CD8-positive, alpha-beta memory T cell (primary cell): ENCODE measurements at regions not wholly inside any gene's neighbourhood (a gene's known extent, or its start where the extent isn't known, plus 50 kb on each side); places are given as distances from the start of the nearest gene placed in this dataset.
"Not testable (repeated sequence)": the region's sequence is repeated elsewhere in the genome, so short reads cannot be mapped to it uniquely, and the experiment has no call there.

Experiments used
- CTCF ChIA-PET: fragments of 350-600 bp; sonication (Branson Sonifier 250); formaldehyde crosslinking; loops from one replicate; lab custom pipeline; 2021; ENCODE audit warnings: antibody characterized with exemption; lab: Charles Lee
- POLR2A ChIA-PET: fragments of 350-600 bp; sonication (Branson Sonifier 250); formaldehyde crosslinking; loops from one replicate; lab custom pipeline; 2021; ENCODE audit warnings: antibody characterized with exemption; lab: Charles Lee
- DNase-seq, 5 donors: peaks; one replicate each; pipeline versions ENCODE4 v3.0.0 to v3.0.0-alpha.2; 2020 to 2022; ENCODE audit warnings: mixed read lengths in 1 of 5
- H3K27ac ChIP-seq: one replicate; pipeline ENCODE4 v1.7.0; 2013; ENCODE audit warnings: low read depth, mild to moderate bottlenecking, low read length, moderate library complexity
- H3K27me3 ChIP-seq: 2 replicates; pipeline ENCODE4 v1.7.0; 2013; ENCODE audit warnings: low read length, mild to moderate bottlenecking; ENCODE audit not compliant: insufficient read depth, poor library complexity, severe bottlenecking
- H3K36me3 ChIP-seq: 2 replicates; pipeline ENCODE4 v1.7.0; 2013; ENCODE audit warnings: mild to moderate bottlenecking, low read length, moderate library complexity; ENCODE audit not compliant: insufficient read depth
- H3K4me1 ChIP-seq: 2 replicates; pipeline ENCODE4 v1.7.0; 2013; ENCODE audit warnings: mild to moderate bottlenecking, low read length, moderate library complexity; ENCODE audit not compliant: insufficient read depth
- H3K4me3 ChIP-seq: 2 replicates; pipeline ENCODE4 v1.7.0; 2013; ENCODE audit warnings: mild to moderate bottlenecking, low read length
- H3K9me3 ChIP-seq: 2 replicates; pipeline ENCODE4 v1.7.0; 2013; ENCODE audit warnings: mild to moderate bottlenecking, low read length
- H3K27ac Mint-ChIP-seq, 8 donors: one replicate each; pipeline ENCODE4 v1.8.0; 2020 to 2021; ENCODE audit warnings: mixed read lengths in 8 of 8, mild to moderate bottlenecking in 6 of 8, inconsistent platforms in 3 of 8, moderate library complexity in 3 of 8
- H3K27me3 Mint-ChIP-seq, 2 donors: one replicate each; pipeline ENCODE4 v1.8.0; 2020 to 2021; ENCODE audit warnings: mixed read lengths in 2 of 2, mild to moderate bottlenecking in 1 of 2, moderate library complexity in 1 of 2
- H3K36me3 Mint-ChIP-seq, 3 donors: one replicate each; pipeline ENCODE4 v1.8.0; 2020 to 2021; ENCODE audit warnings: mixed read lengths in 3 of 3, inconsistent platforms in 1 of 3, mild to moderate bottlenecking in 1 of 3
- H3K4me1 Mint-ChIP-seq, 3 donors: one replicate each; pipeline ENCODE4 v1.8.0; 2020 to 2021; ENCODE audit warnings: mixed read lengths in 3 of 3, inconsistent platforms in 1 of 3, mild to moderate bottlenecking in 1 of 3
- H3K4me3 Mint-ChIP-seq, 7 donors: one replicate each; pipeline ENCODE4 v1.8.0; 2020 to 2021; ENCODE audit warnings: mixed read lengths in 7 of 7, mild to moderate bottlenecking in 6 of 7, moderate library complexity in 4 of 7, inconsistent platforms in 2 of 7
- H3K9me3 Mint-ChIP-seq, 5 donors: one replicate each; pipeline ENCODE4 v1.8.0; 2020 to 2022; ENCODE audit warnings: mixed read lengths in 5 of 5, mild to moderate bottlenecking in 3 of 5, moderate library complexity in 2 of 5, inconsistent platforms in 1 of 5

GRCh38 chr2:153420394-153420793, 58.2 kb downstream of the RPRM start:
- H3K9me3 Mint-ChIP-seq = peaks cover 0 to 4% (median 0%) of the 10 kb centered on the region in 5 donors
- H3K9me3 ChIP-seq = no peaks in the 10 kb centered on the region
- DNase-seq = no peak
- H3K4me3 ChIP-seq = no peak overlapping the region
- no peak overlapping the region for H3K27ac ChIP-seq
- H3K4me1 ChIP-seq = no peaks in the 10 kb centered on the region
- ChIA-PET CTCF (no interaction called here), POLR2A (no interaction called here)
- no peaks in the 10 kb centered on the region for H3K4me1 Mint-ChIP-seq
- H3K27me3 ChIP-seq = no peaks in the 10 kb centered on the region
- no peaks in the 10 kb centered on the region for H3K27me3 Mint-ChIP-seq
- H3K27ac Mint-ChIP-seq = no peak overlapping the region
- H3K36me3 Mint-ChIP-seq = no peaks in the 10 kb centered on the region
- H3K4me3 Mint-ChIP-seq = no peak overlapping the region
- H3K36me3 ChIP-seq = no peaks in the 10 kb centered on the region

GRCh38 chr2:153417077-153417476, 61.5 kb downstream of the RPRM start:
- CTCF ChIA-PET = no interaction called here
- no peak overlapping the region for H3K4me3 Mint-ChIP-seq
- H3K36me3 Mint-ChIP-seq = no peaks in the 10 kb centered on the region
- no peak overlapping the region for H3K27ac Mint-ChIP-seq
- no peak overlapping the region for H3K27ac ChIP-seq
- no peaks in the 10 kb centered on the region for H3K27me3 Mint-ChIP-seq
- no peak for DNase-seq
- H3K36me3 ChIP-seq = no peaks in the 10 kb centered on the region
- H3K4me1 ChIP-seq = no peaks in the 10 kb centered on the region
- no peak overlapping the region for H3K4me3 ChIP-seq
- no peaks in the 10 kb centered on the region for H3K4me1 Mint-ChIP-seq
- no peaks in the 10 kb centered on the region for H3K27me3 ChIP-seq
- no peaks in the 10 kb centered on the region for H3K9me3 ChIP-seq
- POLR2A ChIA-PET = no interaction called here
- H3K9me3 Mint-ChIP-seq = peaks cover 0 to 3% (median 0%) of the 10 kb centered on the region in 5 donors

- POLR2A ChIA-PET = no interaction called here
- no peak overlapping the region for H3K4me3 Mint-ChIP-seq
- no peak overlapping the region for H3K27ac Mint-ChIP-seq
Observed at GRCh38 chr2:153416071-153416470, 62.5 kb downstream of the RPRM start.

GRCh38 chr2:153408710-153409385, 69.7 kb downstream of the RPRM start:
- no peaks in the 10 kb centered on the region for H3K4me1 Mint-ChIP-seq
- no peak overlapping the region for H3K4me3 Mint-ChIP-seq
- Histone ChIP-seq H3K27ac (no peak overlapping the region), H3K27me3 (no peaks in the 10 kb centered on the region), H3K4me1 (no peaks in the 10 kb centered on the region), H3K4me3 (no peak overlapping the region), H3K36me3 (no peaks in the 10 kb centered on the region), H3K9me3 (no peaks in the 10 kb centered on the region)
- H3K9me3 Mint-ChIP-seq = peaks cover 0 to 3% (median 0%) of the 10 kb centered on the region in 5 donors
- POLR2A ChIA-PET = no interaction called here
- H3K27ac Mint-ChIP-seq = no peak overlapping the region
- H3K27me3 Mint-ChIP-seq = no peaks in the 10 kb centered on the region
- CTCF ChIA-PET = no interaction called here
- no peak for DNase-seq
- no peaks in the 10 kb centered on the region for H3K36me3 Mint-ChIP-seq

More at GRCh38 chr2:153416071-153416470, 62.5 kb downstream of the RPRM start:
- Histone ChIP-seq H3K4me1 (no peaks in the 10 kb centered on the region), H3K9me3 (no peaks in the 10 kb centered on the region), H3K36me3 (no peaks in the 10 kb centered on the region), H3K4me3 (no peak overlapping the region), H3K27ac (no peak overlapping the region), H3K27me3 (no peaks in the 10 kb centered on the region)
- peaks cover 0 to 2% (median 0%) of the 10 kb centered on the region in 5 donors for H3K9me3 Mint-ChIP-seq
- DNase-seq = no peak
- CTCF ChIA-PET = no interaction called here
- no peaks in the 10 kb centered on the region for H3K36me3 Mint-ChIP-seq
- no peaks in the 10 kb centered on the region for H3K27me3 Mint-ChIP-seq
- H3K4me1 Mint-ChIP-seq = no peaks in the 10 kb centered on the region

- Histone ChIP-seq H3K27ac (no peak overlapping the region), H3K9me3 (no peaks in the 10 kb centered on the region), H3K4me3 (no peak overlapping the region), H3K4me1 (no peaks in the 10 kb centered on the region), H3K36me3 (no peaks in the 10 kb centered on the region), H3K27me3 (no peaks in the 10 kb centered on the region)
- H3K36me3 Mint-ChIP-seq = no peaks in the 10 kb centered on the region
- ChIA-PET CTCF (no interaction called here), POLR2A (no interaction called here)
- no peak for DNase-seq
- H3K4me3 Mint-ChIP-seq = no peak overlapping the region
- no peak overlapping the region for H3K27ac Mint-ChIP-seq
- no peaks in the 10 kb centered on the region for H3K27me3 Mint-ChIP-seq
- H3K4me1 Mint-ChIP-seq = no peaks in the 10 kb centered on the region
- H3K9me3 Mint-ChIP-seq = peaks cover 0 to 3% (median 0%) of the 10 kb centered on the region in 5 donors
Observed at GRCh38 chr2:153405196-153405595, 73.4 kb downstream of the RPRM start.

GRCh38 chr2:153404792-153405191, 73.8 kb downstream of the RPRM start:
- H3K27ac ChIP-seq = no peak overlapping the region
- no peaks in the 10 kb centered on the region for H3K27me3 ChIP-seq
- POLR2A ChIA-PET = no interaction called here
- no peaks in the 10 kb centered on the region for H3K9me3 ChIP-seq
- H3K4me1 ChIP-seq = no peaks in the 10 kb centered on the region
- no peak overlapping the region for H3K4me3 ChIP-seq
- Mint-ChIP-seq H3K27me3 (no peaks in the 10 kb centered on the region), H3K27ac (no peak overlapping the region), H3K9me3 (peaks cover 0 to 2% (median 0%) of the 10 kb centered on the region in 5 donors), H3K36me3 (no peaks in the 10 kb centered on the region), H3K4me3 (no peak overlapping the region), H3K4me1 (no peaks in the 10 kb centered on the region)
- DNase-seq = no peak
- CTCF ChIA-PET = no interaction called here
- H3K36me3 ChIP-seq = no peaks in the 10 kb centered on the region

GRCh38 chr2:153403940-153404339, 74.6 kb downstream of the RPRM start:
- Histone ChIP-seq H3K36me3 (no peaks in the 10 kb centered on the region), H3K27ac (no peak overlapping the region), H3K9me3 (no peaks in the 10 kb centered on the region), H3K4me1 (no peaks in the 10 kb centered on the region), H3K4me3 (no peak overlapping the region), H3K27me3 (no peaks in the 10 kb centered on the region)
- Mint-ChIP-seq H3K4me3 (no peak overlapping the region), H3K27ac (no peak overlapping the region), H3K36me3 (no peaks in the 10 kb centered on the region), H3K4me1 (no peaks in the 10 kb centered on the region), H3K9me3 (peaks cover 0 to 2% (median 0%) of the 10 kb centered on the region in 5 donors), H3K27me3 (no peaks in the 10 kb centered on the region)
- CTCF ChIA-PET = no interaction called here
- DNase-seq = no peak
- POLR2A ChIA-PET = no interaction called here

- H3K4me1 ChIP-seq, POLR2A ChIA-PET, H3K36me3 ChIP-seq, H3K36me3 Mint-ChIP-seq, H3K27me3 ChIP-seq, H3K27ac ChIP-seq, H3K27ac Mint-ChIP-seq, H3K4me1 Mint-ChIP-seq, H3K4me3 ChIP-seq, CTCF ChIA-PET, H3K27me3 Mint-ChIP-seq, DNase-seq, H3K4me3 Mint-ChIP-seq, H3K9me3 ChIP-seq, H3K9me3 Mint-ChIP-seq: not testable (repeated sequence)
Observed at GRCh38 chr2:153403352-153403751, 75.2 kb downstream of the RPRM start.
